ENCODE measurements at regions not wholly inside any gene's neighbourhood (a gene's known extent, or its start where the extent isn't known, plus 50 kb on each side); places are given as distances from the start of the nearest gene placed in this dataset.
A peak's percentile ranks its signal among the peaks of the same experiment; 100 is the strongest.

DNA sequence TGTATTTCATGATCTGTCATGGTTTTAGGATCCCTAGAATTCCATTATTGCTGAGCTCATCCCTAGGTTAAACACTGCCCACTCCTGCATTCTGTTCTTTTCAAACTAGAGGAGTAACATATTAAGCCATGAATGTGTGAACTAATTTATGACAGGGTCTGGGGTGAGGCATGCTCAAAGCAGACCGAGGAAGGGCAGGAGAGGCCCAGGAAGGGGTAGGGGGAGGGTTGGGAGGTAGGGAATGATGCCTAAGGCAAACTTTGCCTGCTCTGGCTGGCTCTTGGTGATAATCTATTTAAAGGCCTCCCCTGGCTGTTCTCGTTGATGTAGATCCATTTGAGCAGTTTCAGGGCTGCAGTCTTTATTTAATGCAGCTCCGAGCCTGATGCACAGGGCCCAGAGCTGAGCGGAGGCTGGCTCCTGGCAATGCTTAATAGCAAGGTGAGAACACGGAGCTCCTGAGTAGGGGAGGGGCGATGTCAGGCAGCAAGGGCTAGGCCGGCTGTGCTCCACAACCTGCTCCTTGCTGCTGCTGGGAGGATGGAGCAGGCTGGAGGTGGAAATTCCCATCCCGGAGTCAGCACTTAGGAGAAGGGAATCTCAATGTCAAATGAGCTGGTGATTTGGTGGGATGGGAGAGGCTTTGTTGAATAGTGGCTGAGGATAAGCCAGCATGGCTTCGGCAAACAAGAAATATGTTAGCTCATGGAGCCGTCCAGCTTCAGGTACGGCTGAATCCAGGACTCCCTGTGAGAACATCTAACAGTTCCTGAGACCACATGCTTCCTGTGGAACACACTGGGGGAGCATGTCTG, 73.2 kb upstream of the UNC5A start:
- CTCF ChIA-PET, result no interaction called here
- Mint-ChIP-seq H3K27ac (no peak overlapping the region), H3K4me3 (no peak overlapping the region), H3K27me3 (peaks cover 49 to 67% of the 10 kb centered on the region in 2 donors), H3K9me3 (no peaks in the 10 kb centered on the region), H3K36me3 (no peaks in the 10 kb centered on the region), H3K4me1 (peaks cover 2 to 8% (median 3%) of the 10 kb centered on the region in 3 donors)
- no peaks in the 10 kb centered on the region for H3K4me1 ChIP-seq (ENCODE audit: control insufficient read depth in 1 of 2, extremely low read depth in 1 of 2, insufficient read depth in 2 of 2, low read length in 2 of 2)
- DNase-seq (peak in 1 of 35 experiments; percentile 22), ATAC-seq (replicated peaks in 1 of 4) (no peak)
- 64% methylated on average over 10 of the region's 11 CpGs for WGBS (ENCODE audit: insufficient coverage)
- no peak overlapping the region for H3K4me3 ChIP-seq (ENCODE audit: control insufficient read depth in 1 of 2, extremely low read depth in 1 of 2, low read length in 1 of 2)
- H3K36me3 ChIP-seq (ENCODE audit: control insufficient read depth in 2 of 2, extremely low read depth in 1 of 2, insufficient read depth in 1 of 2, low read length in 1 of 2), result no peaks in the 10 kb centered on the region
- POLR2A ChIA-PET, result no interaction called here
- peaks cover 7 to 86% of the 10 kb centered on the region in 2 experiments for H3K27me3 ChIP-seq (replicated peaks in 1 of 2; ENCODE audit: control insufficient read depth in 2 of 2, extremely low read depth in 1 of 2, insufficient read depth in 2 of 2, low read length in 1 of 2)
- no peak overlapping the region for H3K27ac ChIP-seq (ENCODE audit: low read length)
- H3K9me3 ChIP-seq, result no peaks in the 10 kb centered on the region

DNA sequence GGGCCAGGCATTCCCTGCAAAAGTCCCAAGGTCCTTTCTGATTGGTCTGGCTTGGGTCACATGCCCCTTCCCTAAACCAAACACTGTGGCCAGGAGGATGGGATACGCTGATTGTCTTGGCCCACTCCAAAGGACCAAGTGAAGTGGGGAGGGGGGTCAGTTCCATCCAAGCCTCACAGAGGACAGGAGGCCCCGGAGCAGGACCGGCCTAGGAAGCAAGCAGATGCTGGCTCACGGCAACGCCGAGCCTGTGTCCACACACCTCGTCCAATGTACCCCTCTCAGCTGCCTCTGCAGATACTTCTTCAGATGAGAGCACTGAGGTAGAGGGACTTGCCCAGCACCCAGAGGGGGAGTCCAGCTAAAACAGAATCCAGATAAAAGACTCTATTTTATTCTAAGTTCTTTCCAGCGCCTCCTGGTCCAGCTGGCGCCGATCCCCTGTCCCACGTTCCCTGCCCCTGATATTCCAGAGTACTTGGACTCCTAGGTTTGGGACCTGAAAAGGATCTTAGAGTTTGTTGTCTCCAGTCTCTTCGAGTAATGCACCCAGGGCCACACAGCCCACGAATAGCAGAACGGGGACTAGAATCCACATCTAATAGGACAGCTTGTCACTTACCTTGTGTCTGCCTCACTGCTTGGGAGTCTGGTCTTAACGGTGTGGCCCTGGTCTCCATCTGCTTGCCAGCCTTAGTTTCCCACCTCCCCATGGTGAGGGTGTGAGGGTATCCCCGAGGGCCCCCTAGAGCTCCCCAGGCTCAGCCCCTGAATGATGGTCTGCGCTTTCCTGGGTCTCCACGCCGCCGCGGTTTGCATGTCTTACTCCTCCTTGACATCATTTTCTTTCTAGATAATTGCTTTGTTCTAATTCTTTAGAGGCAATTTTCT, 72.4 kb upstream of the UNC5A start:
- no peak overlapping the region for H3K4me3 ChIP-seq (ENCODE audit: control insufficient read depth in 1 of 2, extremely low read depth in 1 of 2, low read length in 1 of 2)
- CTCF ChIA-PET, result interaction anchor here in 1 of 2 donors (0.6 kb wide), 1 partner anchor 30 kb away, joined by 3 read pairs; no protein-coding TSS in a partner anchor
- Mint-ChIP-seq H3K4me3 (no peak overlapping the region), H3K36me3 (no peaks in the 10 kb centered on the region), H3K27me3 (peaks cover 48 to 68% of the 10 kb centered on the region in 2 donors), H3K27ac (no peak overlapping the region), H3K9me3 (no peaks in the 10 kb centered on the region), H3K4me1 (peaks cover 9 to 12% (median 9%) of the 10 kb centered on the region in 3 donors)
- peaks cover 0 to under 1% of the 10 kb centered on the region in 2 experiments for H3K4me1 ChIP-seq (ENCODE audit: control insufficient read depth in 1 of 2, extremely low read depth in 1 of 2, insufficient read depth in 2 of 2, low read length in 2 of 2)
- H3K36me3 ChIP-seq (ENCODE audit: control insufficient read depth in 2 of 2, extremely low read depth in 1 of 2, insufficient read depth in 1 of 2, low read length in 1 of 2), result no peaks in the 10 kb centered on the region
- no peaks in the 10 kb centered on the region for H3K9me3 ChIP-seq
- DNase-seq (peak in 1 of 35 experiments; percentile 4), ATAC-seq (replicated peaks in 1 of 4) (no peak)
- WGBS (ENCODE audit: insufficient coverage), result 60% methylated on average over 1 of the region's 21 CpGs
- POLR2A ChIA-PET, result no interaction called here
- no peak overlapping the region for H3K27ac ChIP-seq (ENCODE audit: low read length)
- H3K27me3 ChIP-seq (replicated peaks in 1 of 2; ENCODE audit: control insufficient read depth in 2 of 2, extremely low read depth in 1 of 2, insufficient read depth in 2 of 2, low read length in 1 of 2), result peaks cover 13 to 88% of the 10 kb centered on the region in 2 experiments

DNA sequence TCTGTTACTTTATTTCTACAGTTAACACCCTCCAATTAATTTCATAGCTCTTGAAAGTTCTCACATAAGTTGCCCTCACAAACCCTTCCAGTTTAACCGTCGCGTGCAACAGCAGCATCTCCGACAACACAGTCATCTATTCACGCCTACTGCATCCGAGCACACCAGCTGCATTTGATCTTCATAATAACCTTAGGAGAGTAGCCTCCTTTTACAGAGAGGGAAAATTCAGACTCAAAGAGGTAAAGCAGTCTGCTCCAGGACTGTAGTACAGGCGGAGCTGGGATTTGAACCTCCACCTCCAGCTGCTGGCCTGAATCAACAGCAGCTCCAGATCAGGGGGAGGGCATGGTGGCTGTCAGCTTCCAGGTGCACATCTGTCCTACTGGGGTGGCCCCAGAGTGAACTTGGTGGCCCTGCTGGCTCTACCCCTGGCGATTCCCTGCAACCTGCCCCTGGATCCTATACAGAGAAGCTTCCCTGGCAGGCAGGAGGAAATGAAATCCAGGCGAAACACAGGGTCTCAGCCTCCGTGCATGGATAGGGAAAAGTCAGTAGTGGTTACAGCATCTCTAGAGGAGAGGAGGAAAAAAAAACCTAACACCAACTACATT, 71.6 kb upstream of the UNC5A start:
- Histone ChIP-seq H3K36me3 (ENCODE audit: control insufficient read depth in 2 of 2, extremely low read depth in 1 of 2, insufficient read depth in 1 of 2, low read length in 1 of 2) (no peaks in the 10 kb centered on the region), H3K4me1 (ENCODE audit: control insufficient read depth in 1 of 2, extremely low read depth in 1 of 2, insufficient read depth in 2 of 2, low read length in 2 of 2) (peaks cover 0 to 7% of the 10 kb centered on the region in 2 experiments), H3K27ac (ENCODE audit: low read length) (no peak overlapping the region), H3K27me3 (replicated peaks in 1 of 2; ENCODE audit: control insufficient read depth in 2 of 2, extremely low read depth in 1 of 2, insufficient read depth in 2 of 2, low read length in 1 of 2) (peaks cover 13 to 88% of the 10 kb centered on the region in 2 experiments), H3K9me3 (no peaks in the 10 kb centered on the region), H3K4me3 (ENCODE audit: control insufficient read depth in 1 of 2, extremely low read depth in 1 of 2, low read length in 1 of 2) (no peak overlapping the region)
- Mint-ChIP-seq H3K36me3 (no peaks in the 10 kb centered on the region), H3K27ac (no peak overlapping the region), H3K9me3 (no peaks in the 10 kb centered on the region), H3K4me3 (no peak overlapping the region), H3K4me1 (peaks cover 11 to 14% (median 12%) of the 10 kb centered on the region in 3 donors), H3K27me3 (peaks cover 49 to 69% of the 10 kb centered on the region in 2 donors)
- ChIA-PET POLR2A (interaction anchor here in 1 of 2 donors (0.6 kb wide), 1 partner anchor 14 kb away, joined by 3 read pairs; no protein-coding TSS in a partner anchor), CTCF (interaction anchor here in 1 of 2 donors (0.6 kb wide), 2 partner anchors 29 to 67 kb away, joined by 3 to 4 read pairs; no protein-coding TSS in a partner anchor)
- DNase-seq, result peak in 1 of 35 experiments; percentile 4
- no peak for ATAC-seq (replicated peaks in 1 of 4)
- 89% methylated on average over 8 of the region's 10 CpGs for WGBS (ENCODE audit: insufficient coverage)

DNA sequence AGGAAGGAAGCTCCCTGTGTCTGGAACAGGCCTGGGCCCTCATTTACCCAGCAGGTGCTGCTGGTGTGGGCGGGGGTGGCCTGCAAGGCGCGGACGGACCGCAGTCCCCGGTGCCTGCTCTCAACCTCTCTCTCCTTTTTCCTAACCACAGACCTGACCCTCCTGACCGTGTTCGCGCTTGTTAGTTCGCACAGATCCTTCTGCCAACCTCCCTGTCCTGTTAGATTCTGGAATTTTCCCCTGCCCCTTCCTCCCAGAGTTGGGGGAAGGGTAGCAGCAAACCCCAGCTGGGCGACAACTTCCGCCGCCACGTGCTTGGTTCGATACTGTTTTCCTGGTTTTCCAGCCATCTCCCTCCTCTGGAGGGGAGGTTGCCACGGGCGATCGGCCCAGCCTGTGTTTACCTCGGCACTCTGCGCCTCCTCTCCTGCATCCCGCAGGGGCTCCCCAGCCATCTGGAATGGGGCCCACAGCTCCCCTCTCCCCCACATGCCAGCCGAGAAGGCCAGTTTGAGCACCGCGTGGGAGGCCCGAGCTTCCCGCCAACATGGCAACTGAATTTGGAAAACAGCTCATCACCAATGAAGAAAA, 70.8 kb upstream of the UNC5A start:
- ATAC-seq (replicated peaks in 1 of 4), result no peak
- CTCF ChIA-PET, result interaction anchor here in 1 of 2 donors (0.6 kb wide), 1 partner anchor 66 kb away, joined by 4 read pairs; no protein-coding TSS in a partner anchor

DNA sequence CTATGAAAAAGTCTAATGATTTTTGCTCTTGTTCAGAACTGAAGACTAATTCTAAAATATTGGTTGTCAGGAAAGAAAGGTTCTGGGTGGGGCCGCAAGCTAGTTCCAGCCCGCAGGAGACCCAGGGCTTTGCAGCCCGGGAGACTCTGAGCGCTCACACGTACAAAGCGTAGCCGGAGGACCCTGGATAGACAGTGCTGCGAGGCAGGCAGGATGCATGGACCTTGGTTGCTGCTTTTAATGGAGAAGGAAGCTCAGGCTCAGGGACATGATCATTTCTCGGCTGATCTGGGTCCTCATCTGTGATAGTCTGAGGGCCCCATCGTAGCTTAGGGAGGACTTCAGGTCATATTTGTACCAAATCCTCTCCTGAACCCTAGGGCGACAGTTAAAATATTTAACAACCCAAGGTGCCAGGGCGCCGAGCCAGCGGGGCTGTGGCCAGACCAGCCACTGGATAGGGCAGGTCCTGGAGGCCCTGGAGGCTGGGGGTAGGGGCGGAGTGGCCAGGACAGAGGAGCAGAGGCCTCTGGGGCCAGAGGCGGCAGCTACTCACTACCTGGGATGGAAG, 70.1 kb upstream of the UNC5A start:
- Mint-ChIP-seq H3K36me3 (no peaks in the 10 kb centered on the region), H3K4me3 (no peak overlapping the region), H3K9me3 (no peaks in the 10 kb centered on the region), H3K27me3 (peaks cover 61 to 77% of the 10 kb centered on the region in 2 donors), H3K4me1 (peaks cover 20 to 29% (median 25%) of the 10 kb centered on the region in 3 donors), H3K27ac (no peak overlapping the region)
- 80% methylated on average over 13 of the region's 16 CpGs for WGBS (ENCODE audit: insufficient coverage)
- Histone ChIP-seq H3K4me3 (ENCODE audit: control insufficient read depth in 1 of 2, extremely low read depth in 1 of 2, low read length in 1 of 2) (no peak overlapping the region), H3K27me3 (replicated peaks in 1 of 2; ENCODE audit: control insufficient read depth in 2 of 2, extremely low read depth in 1 of 2, insufficient read depth in 2 of 2, low read length in 1 of 2) (peaks cover 19 to 91% of the 10 kb centered on the region in 2 experiments), H3K36me3 (ENCODE audit: control insufficient read depth in 2 of 2, extremely low read depth in 1 of 2, insufficient read depth in 1 of 2, low read length in 1 of 2) (no peaks in the 10 kb centered on the region), H3K4me1 (ENCODE audit: control insufficient read depth in 1 of 2, extremely low read depth in 1 of 2, insufficient read depth in 2 of 2, low read length in 2 of 2) (peaks cover 0 to 17% of the 10 kb centered on the region in 2 experiments), H3K9me3 (no peaks in the 10 kb centered on the region), H3K27ac (ENCODE audit: low read length) (no peak overlapping the region)
- DNase-seq, result no peak
- ChIA-PET POLR2A (interaction anchor here in 1 of 2 donors (0.6 kb wide), 1 partner anchor 14 kb away, joined by 3 read pairs; no protein-coding TSS in a partner anchor), CTCF (no interaction called here)
- no peak for ATAC-seq (replicated peaks in 1 of 4)

More for the DNA sequence above, 70.8 kb upstream of the UNC5A start:
- Histone ChIP-seq H3K9me3 (no peaks in the 10 kb centered on the region), H3K36me3 (ENCODE audit: control insufficient read depth in 2 of 2, extremely low read depth in 1 of 2, insufficient read depth in 1 of 2, low read length in 1 of 2) (no peaks in the 10 kb centered on the region), H3K4me3 (ENCODE audit: control insufficient read depth in 1 of 2, extremely low read depth in 1 of 2, low read length in 1 of 2) (no peak overlapping the region), H3K27me3 (replicated peaks in 1 of 2; ENCODE audit: control insufficient read depth in 2 of 2, extremely low read depth in 1 of 2, insufficient read depth in 2 of 2, low read length in 1 of 2) (peaks cover 17 to 92% of the 10 kb centered on the region in 2 experiments), H3K4me1 (ENCODE audit: control insufficient read depth in 1 of 2, extremely low read depth in 1 of 2, insufficient read depth in 2 of 2, low read length in 2 of 2) (peaks cover 0 to 15% of the 10 kb centered on the region in 2 experiments), H3K27ac (ENCODE audit: low read length) (no peak overlapping the region)
- peak in 1 of 35 experiments; percentile 21 for DNase-seq
- H3K4me1 Mint-ChIP-seq, result peaks cover 18 to 22% (median 19%) of the 10 kb centered on the region in 3 donors
- H3K9me3 Mint-ChIP-seq, result no peaks in the 10 kb centered on the region
- POLR2A ChIA-PET, result interaction anchor here in 1 of 2 donors (0.6 to 0.7 kb wide), 3 partner anchors 13 to 50 kb away, joined by 3 read pairs; no protein-coding TSS in a partner anchor
- H3K4me3 Mint-ChIP-seq, result no peak overlapping the region
- H3K36me3 Mint-ChIP-seq, result no peaks in the 10 kb centered on the region
- H3K27ac Mint-ChIP-seq, result no peak overlapping the region
- H3K27me3 Mint-ChIP-seq, result peaks cover 57 to 75% of the 10 kb centered on the region in 2 donors
- 31% methylated on average over 12 of the region's 26 CpGs for WGBS (ENCODE audit: insufficient coverage)

Data from T-cell (primary cell).